GM12874 (cell line): ENCODE measurements at regions not wholly inside any gene's neighbourhood (a gene's known extent, or its start where the extent isn't known, plus 50 kb on each side); places are given as distances from the start of the nearest gene placed in this dataset.

Experiments used
- TF ChIP-seq, protein P1 (sequence below): IDR thresholded peaks from 2 replicates; pipeline ENCODE4 v1.5.1; 2011; ENCODE audit warnings: low read depth, mild to moderate bottlenecking, control low read depth, low read length, moderate library complexity; ENCODE audit not compliant: insufficient read depth

DNA sequence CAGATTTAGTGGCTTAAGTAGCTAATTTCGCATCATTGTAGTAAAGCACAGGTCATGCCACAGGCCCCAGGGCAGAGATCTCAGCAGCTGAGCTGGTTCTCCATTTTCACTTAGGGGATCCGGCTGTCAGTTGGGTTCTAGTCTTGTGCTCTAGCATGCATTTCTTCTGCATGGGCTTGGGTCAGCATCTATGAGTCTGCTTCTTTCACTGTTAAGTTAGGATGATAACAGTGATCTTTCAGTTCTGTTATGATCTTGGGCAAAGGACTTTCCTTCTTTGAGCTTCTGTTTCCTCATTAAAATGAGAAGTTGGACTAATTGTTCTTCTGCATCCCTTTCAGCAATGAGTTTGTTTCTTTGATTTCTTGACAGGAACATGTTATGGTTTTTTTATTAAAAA is 123.6 kb upstream of the DNAH14 start:
- TF ChIP-seq, protein P1, sequence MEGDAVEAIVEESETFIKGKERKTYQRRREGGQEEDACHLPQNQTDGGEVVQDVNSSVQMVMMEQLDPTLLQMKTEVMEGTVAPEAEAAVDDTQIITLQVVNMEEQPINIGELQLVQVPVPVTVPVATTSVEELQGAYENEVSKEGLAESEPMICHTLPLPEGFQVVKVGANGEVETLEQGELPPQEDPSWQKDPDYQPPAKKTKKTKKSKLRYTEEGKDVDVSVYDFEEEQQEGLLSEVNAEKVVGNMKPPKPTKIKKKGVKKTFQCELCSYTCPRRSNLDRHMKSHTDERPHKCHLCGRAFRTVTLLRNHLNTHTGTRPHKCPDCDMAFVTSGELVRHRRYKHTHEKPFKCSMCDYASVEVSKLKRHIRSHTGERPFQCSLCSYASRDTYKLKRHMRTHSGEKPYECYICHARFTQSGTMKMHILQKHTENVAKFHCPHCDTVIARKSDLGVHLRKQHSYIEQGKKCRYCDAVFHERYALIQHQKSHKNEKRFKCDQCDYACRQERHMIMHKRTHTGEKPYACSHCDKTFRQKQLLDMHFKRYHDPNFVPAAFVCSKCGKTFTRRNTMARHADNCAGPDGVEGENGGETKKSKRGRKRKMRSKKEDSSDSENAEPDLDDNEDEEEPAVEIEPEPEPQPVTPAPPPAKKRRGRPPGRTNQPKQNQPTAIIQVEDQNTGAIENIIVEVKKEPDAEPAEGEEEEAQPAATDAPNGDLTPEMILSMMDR: no peak

DNA sequence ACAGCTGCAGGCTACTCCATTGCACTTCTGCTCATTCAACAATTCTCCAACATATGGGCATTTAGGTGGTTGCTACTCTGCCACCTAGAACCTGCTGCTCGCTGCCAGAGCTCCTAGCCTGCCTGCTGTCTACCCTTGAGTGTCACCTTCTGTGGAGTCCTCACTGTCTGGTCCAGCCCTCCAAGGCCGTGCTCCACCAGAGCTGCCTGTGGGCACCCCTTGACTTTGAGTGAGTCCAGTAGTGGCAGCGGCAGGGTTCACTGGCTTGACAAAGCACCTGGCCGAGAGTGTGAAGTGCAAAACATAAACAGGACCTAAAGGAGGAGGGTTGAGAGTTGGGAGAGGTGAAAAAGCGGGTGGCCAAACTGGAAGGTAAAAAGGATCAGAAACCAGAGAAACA is 120.3 kb upstream of the DNAH14 start:
- TF ChIP-seq, protein P1: no peak

DNA sequence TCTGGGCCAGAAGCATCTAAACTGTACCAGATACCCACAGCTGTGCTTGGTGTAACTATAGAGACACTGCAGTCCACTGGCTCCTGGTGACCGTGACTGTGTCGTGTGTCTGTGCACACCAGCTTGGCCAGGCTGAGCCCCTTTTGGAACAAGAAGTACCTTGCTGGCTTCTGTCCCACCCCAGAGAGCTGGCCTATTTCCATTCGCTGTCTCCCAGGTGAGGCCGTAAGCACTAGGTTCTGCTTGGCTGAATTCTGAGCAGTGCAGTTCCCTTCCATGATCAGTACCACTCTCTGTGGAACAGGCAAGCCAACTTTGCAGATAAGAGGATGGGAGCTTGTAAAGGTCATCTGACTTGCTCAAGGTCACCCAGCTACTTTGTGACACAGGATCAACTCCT is 119.9 kb upstream of the DNAH14 start:
- TF ChIP-seq, protein P1: no peak

DNA sequence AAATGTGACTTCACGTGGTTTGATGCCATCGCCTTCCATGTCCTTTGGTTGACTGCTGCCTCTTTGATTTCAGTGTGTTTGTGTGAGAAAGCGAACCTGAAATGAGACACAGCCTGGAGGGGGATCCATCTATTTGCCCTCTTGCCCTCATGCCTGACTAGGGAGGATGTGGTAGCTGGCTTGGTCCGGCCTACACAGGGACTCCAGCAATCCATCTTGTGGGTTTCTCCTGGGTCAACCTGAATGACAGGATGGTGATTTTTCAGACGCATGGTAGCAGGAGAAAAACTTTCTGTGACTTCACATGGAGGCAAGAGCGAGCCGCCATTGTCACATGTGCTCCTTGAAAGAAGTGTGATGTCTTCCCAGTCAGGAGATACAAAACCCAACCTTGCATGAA is 117.9 kb upstream of the DNAH14 start:
- TF ChIP-seq, protein P1: no peak

DNA sequence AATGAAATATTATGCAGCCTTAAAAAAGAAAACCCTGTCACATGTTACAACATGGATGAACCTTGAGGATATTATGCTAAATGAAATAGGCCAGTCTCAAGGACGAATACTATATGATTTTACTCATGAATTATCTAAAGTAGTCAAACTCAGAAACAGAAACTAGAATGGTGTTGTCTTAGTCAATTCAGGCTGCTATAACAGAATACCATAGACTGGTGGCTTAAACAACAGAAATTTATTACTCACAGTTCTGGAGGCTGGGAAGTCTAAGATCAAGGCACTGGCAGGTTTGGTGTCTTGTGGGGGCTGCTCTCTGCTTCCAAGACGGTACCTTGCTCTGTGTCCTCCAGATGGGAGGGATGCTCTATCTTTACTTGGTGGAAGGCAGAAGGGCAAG is 113.8 kb upstream of the DNAH14 start:
- TF ChIP-seq, protein P1: no peak

DNA sequence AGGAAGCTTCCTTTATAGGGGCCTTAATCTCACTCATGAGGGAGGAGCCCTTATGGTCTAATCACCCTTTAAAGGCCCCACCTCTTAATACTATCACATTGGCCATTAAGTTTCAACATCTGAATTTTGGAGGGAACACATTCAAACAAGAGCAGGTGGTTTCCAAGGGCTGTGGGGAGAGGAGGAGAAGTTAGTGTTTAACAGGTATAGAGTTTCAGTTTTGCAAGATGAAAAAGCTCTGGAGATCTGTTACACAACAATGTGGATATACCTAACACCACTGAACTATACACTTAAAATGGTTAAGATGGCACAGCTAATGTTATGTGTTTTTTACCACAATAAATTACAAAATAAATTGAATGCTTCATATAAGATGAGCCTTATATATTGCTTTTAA is 113.4 kb upstream of the DNAH14 start:
- TF ChIP-seq, protein P1: no peak

DNA sequence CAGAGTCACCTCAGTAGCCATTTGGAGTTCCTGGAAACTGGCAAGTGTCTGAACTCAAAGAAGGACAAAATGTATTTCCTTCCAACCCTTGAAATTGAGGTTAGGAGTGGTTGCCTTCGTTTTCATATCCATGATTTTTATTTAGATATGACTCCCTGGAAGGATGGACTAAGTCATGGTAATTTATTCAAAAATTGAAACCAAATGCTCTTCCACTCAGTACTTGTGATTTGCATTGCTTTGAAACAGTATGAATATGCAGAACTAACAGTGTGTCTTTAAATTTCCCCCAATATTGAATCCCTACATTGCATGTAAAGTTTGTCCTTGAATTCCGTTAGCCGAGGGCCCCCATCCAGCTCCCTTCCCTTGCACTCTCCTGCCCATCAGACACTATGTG is 112.1 kb upstream of the DNAH14 start:
- TF ChIP-seq, protein P1: no peak

DNA sequence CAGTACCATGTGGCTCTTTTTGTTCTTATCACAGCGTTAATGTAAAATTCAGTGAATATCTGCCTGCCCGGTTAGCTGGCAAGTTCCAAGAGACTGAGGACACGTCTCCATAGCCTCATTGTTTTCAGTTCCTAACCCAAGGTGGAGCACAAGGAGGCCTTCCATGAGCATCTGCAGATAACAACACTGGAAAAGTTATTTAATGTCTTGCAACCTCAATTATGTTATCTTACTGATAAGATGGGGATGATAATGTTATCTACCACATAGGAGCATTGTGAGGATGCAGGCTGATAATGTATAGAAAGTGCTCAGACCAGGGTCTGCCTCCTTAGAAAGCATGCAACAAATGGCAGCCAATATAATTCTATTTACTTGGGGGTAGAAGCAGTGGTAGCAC is 109.6 kb upstream of the DNAH14 start:
- TF ChIP-seq, protein P1: no peak
